IPS-11a (cell line): ENCODE measurements at regions not wholly inside any gene's neighbourhood (a gene's known extent, or its start where the extent isn't known, plus 50 kb on each side); places are given as distances from the start of the nearest gene placed in this dataset.
"Not testable (repeated sequence)": the region's sequence is repeated elsewhere in the genome, so short reads cannot be mapped to it uniquely, and the experiment has no call there.

Experiments
- H3K4me3 ChIP-seq: one replicate; pipeline ENCODE4 v1.5.1; 2013; ENCODE audit warnings: low read depth, low read length, control low read depth

DNA sequence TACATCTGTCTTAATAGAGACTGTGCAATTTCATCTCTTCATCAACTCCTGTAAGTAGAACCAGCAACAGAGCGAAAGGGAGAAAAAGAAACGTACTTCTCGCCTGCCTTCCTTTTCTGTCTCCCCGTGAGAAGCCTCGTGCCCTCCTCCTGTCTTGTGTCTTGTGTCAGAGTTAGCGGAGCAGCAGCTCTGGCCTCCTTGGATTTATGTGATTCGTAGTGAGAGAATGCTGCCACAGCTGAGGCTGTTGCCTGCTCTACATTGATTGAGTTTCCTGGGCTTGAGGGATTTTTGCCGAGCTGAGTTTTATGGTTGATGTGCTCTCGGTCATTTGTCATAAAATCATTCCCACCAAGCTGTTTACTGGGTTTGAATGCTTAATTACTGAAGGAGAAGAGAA, 579.1 kb upstream of the RBFOX1 start:
- no peak overlapping the region for H3K4me3 ChIP-seq

DNA sequence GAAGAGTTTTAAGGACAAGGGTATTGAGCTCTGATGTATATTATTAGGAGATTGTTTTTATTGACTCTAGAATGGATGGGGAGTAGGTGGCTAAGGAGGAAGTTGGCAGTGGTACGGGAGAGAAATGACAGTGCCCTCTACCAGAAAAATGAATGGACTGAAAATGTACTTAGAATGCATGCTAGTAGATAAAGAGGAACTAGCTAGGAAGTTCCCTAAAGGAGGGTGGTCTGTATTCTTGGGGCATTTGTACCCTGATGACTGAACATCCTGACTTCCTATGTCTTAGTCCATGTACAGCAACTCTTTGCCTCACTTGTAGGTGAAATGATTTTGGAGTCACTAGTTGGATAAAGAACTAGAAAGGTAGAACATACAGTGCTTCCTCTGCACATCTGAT, 581.5 kb upstream of the RBFOX1 start:
- no peak overlapping the region for H3K4me3 ChIP-seq

DNA sequence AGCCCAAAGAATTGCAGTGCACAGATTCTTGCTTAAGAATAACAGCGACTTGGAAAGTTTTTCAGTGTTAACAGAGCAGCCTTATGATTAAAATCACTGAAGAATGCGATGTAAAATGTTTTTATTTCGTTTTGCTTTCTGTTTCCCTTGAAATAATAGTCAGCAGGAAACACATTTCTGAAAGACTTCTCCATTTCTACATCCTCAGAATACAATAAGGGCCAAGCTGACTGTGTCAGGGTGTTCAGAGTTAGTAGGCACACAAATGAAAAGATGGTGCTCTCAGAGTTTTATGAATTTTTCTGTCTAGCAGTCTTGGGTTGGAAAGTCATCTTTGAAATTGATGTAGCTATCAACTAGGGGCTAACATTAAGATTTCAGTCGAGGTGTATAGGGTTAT, 582.9 kb upstream of the RBFOX1 start:
- H3K4me3 ChIP-seq: no peak overlapping the region

DNA sequence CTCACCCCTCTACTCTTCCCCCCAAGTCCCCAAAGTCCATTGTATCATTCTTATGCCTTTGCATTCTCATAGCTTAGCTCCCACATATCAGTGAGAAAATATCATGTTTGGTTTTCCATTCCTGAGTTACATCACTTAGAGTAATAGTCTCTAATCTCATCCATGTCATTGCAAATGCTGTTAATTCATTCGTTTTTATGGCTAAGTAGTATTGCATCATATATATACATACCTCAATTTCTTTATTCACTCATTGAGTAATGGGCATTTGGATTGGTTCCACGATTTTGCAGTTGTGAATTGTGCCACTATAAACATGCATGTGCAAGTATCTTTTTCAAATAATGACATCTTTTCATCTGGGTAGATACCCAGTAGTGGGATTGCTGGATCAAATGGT, 596.3 kb upstream of the RBFOX1 start:
- H3K4me3 ChIP-seq: not testable (repeated sequence)

DNA sequence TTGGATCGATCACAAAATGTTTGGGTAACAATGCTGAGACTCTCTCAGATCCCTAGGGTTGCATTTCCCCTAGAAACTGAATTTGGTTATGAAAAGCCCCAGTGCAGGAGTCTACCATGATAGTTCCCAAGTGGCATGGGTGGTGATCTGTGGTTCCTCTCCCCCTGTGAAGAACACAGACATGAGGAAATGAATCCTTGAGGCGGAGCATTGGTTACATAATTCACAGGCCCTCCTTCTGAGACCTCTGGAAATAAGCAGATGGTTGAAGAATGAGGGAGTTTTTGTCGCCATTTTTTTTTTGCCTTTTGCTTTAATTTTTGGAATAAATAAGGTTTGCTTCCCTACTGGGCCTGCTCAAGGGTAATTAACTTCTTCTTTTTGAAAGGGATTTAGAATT, 597.0 kb upstream of the RBFOX1 start:
- no peak overlapping the region for H3K4me3 ChIP-seq

DNA sequence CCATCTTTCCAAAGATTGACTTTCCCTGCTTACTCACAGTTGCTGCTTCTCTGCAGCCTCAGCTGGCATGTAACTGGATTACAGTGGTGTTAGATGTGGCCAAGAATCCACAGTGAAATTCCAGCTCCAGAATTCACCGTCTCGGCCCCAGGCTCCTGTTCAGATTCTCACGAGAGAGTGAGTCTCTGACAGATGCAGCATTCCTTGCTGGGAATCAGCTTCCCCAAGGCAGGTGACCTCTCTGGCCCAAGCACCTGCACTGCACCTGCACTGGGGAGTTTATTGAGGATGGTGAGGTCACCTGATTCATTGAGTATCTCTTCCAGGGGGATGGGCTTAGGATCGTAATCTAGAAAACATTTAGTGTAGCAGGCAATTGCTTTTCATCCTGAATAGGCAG, 600.5 kb upstream of the RBFOX1 start:
- H3K4me3 ChIP-seq: no peak overlapping the region

DNA sequence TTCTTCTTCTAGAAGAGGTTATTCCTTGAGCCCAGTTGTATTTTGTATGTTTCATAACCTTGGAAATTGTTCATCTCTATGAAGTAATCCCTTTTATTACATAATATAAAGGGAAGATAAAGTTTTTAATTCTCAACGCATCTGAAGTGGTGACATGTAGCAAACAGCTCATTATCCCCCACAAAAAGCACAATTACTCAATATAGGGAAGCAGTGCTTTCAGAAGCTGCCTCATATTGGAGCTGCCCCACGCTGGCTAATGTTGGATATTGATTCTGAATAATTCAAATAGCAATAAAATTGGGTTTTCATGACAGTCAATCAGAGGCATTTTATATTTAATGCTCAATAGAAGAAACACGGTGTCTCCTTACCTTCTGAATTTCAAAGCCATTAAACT, 604.3 kb upstream of the RBFOX1 start:
- no peak overlapping the region for H3K4me3 ChIP-seq

DNA sequence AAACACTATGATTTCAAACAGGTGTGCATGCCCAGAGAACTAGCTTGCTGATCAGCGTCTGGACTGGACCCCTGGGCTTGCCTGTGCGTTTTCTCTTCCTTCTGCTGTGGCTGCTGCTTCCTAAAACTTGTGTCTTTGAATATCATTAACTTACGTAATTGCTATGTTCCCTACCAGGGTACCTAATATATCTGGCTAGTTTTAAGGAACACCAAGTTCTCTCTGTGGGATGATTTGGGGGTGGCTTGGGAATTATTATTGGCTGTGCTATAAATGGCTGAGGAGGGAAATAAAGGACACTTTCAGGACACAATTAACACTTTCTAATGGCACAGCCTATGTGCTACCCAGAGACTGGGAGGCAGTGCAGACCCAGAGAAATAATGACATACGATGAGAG, 606.0 kb upstream of the RBFOX1 start:
- no peak overlapping the region for H3K4me3 ChIP-seq

DNA sequence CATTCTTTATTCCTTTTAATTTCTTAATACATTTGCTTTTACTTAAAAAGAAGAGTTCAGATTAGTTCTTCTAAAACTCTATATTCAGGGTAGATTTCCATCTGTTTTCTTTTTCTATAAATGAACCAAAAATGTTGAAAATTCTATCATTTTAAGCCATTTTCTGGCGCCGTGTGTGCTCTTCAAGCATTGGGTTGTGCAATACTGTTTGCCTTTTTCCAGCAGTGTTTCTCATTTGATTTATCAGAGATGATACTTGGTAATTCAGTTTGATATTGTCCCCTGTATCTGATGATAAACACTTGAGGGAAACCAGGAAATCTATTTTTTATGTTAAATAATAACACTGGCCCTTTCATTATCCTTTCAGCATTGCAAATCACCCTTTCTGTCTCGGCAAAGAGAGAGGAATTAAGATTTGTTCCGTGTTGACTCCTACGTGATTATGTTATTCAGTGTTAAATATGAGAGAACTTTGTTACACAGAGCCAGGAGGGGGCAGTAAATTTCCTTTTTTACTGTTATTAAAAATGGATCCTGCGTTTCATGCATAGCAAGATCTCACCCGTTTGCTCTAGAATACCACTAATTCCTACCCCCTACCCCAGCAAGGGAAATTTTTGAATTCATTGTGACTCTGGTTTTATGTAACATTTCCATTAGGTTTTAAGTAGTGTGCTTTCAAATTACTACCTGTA, 606.9 kb upstream of the RBFOX1 start:
- H3K4me3 ChIP-seq: no peak overlapping the region

DNA sequence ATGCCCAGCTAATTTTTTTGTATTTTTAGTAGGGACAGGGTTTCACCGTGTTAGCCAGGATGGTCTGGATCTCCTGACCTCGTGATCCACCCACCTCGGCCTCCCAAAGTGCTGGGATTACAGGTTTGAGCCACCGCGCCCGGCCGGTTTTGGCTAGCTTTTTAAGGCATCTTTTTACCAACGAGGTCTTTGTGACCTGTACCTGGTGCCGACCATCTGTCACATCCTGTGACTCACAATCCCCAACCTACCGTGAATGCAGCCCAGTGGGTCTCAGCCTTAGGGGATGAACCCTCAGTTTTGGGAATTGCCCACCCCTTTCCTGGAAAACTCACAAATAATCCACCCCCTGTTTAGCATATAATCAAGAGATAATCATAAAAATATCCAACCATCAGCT, 607.4 kb upstream of the RBFOX1 start:
- H3K4me3 ChIP-seq: not testable (repeated sequence)

DNA sequence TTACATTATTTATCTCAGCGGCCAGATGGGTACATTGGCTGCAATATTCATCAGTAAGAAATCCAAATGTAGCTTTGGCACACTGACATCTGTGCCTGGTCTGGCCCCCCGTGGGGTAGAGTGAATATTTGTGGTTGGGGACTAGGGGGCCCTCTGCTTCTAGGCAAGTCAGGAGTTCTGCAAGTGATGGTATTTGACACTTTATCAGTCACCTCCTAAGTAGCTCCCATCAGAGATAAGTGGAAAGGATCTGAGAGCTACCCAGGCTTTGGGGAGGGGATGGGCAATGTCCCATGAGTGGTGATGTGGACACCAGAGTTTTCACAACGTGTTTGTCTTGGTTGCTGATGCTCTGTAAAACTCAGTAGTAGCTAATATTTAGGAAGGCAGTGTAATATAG, 609.9 kb upstream of the RBFOX1 start:
- no peak overlapping the region for H3K4me3 ChIP-seq

DNA sequence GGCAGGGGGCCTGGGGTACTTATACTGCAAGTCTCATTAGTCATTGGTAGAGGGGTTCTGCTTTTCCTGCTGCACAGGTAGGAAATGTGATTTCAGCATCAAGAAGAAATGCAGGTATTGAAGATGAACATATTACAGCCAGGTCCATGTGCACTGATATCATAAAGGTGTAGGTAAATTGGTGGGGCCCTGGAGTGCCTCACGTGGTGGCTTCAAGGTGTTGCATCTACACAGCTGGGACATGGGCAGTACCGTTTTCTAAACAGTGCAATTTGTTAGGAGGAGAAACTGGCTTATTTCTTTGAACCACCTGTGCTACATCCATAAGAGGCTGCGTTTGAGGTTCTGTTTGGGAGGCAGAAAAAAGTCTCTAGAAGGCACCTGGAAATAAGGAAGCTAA, 618.1 kb upstream of the RBFOX1 start:
- no peak overlapping the region for H3K4me3 ChIP-seq

DNA sequence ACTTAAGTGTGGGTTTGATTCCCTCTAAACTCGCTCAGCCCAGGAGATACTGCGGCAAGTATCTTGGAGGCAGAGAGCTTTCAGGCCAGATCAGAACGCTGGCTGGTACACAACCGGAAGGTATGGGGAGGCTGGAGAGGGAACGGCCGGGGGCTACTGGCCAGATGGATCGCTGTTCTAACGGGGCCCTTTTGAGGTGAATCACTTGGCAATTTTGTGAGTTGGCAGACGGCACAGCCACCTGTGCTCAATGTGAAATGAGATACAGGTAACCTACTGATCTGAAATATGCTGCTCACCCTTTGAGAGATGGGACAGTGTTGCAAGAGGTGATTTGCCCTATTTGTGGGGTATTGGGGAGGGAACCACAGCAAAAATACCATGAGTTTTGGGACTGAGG, 622.9 kb upstream of the RBFOX1 start:
- H3K4me3 ChIP-seq: no peak overlapping the region

DNA sequence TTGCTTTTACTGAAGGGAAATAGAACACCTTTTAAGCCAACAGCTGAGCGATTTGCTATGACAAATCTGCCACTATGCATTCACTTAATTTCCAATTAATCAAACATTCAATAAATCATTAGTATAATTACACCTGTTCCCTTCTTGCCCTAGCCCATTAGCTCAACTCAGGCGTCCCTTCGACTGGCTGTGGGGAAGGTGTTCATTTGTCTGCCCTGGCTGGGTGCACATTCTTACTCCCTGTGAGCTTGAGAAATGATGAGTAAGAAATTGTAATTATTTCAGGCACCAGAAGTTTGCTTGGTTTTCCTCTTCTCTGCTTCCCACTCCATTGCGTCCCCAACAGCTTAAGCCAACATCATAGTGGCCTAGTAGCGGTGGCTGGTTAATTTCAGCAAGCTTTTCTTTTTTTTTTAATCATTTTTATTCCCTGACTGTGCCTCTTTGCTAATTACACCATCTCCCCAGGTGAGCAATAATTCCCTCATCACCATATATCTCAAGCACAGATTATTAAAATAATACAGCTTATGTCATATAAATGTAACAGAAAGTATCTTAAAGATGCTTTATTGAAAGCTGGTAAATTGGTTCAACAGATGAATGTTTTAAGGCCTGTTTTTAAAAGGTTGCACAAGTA, 623.9 kb upstream of the RBFOX1 start:
- H3K4me3 ChIP-seq: no peak overlapping the region

DNA sequence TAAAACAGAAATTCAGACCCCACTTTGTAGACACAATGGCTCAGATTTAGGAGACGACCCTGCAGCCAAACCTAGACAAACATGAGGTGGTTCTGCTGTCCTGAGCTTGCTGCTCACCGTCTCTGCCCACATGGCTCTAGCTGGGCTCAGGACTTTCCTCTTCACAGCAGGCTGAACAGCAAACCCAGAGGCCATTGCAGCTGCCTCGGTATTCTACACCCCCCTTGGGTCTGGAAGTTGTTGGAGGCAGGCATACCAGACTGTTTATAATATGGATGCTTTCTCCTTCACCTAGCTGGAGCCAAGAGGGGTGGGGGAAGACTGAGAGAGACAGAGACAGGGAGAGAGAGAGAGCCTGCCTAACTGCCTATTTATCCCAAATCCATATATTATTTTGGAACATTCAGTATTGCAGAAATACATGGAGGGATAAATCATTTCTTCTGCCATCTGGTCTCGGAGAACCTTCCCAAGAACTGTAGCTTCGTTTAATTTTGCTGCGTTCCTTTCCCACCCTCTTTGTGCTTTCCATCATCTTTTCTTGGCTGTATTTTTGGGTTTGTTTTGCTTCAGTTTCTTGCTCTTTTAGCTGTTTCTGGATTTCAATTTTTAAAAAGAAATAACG, 628.2 kb upstream of the RBFOX1 start:
- H3K4me3 ChIP-seq: no peak overlapping the region

DNA sequence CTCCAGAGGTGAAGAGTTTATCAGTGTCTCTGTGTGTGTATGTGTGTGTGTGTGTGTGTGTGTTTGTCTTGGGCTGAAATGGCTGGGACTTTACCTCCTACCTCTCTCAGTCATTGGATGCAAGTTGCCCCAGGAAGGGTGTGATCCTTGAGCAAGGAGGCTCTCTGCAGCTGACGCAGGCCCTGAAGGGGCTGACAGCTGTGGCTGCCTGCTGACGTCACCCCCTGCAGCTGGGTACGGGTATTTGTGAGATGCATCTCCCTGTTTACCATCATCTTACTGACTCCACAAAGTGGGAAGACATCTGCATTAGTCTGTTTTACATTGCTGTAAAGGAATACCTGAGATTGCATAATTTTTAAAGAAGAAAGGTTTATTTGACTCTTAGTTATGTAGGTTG, 631.5 kb upstream of the RBFOX1 start:
- H3K4me3 ChIP-seq: no peak overlapping the region

DNA sequence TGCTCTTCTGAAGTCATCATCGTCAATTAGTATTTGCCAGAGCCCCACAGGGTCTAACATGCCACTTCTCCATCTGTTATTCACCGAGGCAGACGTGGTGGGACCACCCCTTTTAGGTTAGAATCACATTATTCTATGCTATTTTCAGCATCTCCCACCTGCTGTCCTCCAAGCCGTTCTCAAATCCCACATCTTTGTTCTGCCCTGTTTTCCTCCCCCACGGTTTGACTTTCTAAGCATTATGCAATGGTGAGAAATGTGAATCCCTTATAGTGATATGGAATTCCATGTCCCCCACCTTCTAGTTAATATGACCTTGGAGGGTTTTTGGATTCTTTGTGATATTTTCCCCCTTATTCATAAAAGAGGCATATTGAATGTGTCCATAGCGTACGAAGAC, 634.1 kb upstream of the RBFOX1 start:
- H3K4me3 ChIP-seq: no peak overlapping the region

DNA sequence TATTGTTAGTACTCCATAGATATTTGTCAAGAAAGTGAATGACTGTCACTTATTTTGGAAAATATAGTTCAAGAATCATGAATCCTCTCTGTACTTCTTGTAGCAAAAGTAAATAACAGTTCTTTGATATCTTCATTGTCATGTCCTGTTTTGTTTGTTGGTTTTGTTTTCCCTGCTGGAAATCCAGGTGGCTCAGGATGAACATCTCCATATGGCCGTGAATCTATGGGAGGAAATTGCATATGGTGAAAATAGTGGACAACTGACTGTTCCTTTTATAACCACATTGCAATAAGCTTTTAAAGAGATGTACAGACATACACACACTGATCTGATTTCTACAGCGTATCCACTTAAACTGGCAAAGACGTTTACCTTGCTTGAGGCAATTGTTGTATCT, 637.0 kb upstream of the RBFOX1 start:
- no peak overlapping the region for H3K4me3 ChIP-seq

DNA sequence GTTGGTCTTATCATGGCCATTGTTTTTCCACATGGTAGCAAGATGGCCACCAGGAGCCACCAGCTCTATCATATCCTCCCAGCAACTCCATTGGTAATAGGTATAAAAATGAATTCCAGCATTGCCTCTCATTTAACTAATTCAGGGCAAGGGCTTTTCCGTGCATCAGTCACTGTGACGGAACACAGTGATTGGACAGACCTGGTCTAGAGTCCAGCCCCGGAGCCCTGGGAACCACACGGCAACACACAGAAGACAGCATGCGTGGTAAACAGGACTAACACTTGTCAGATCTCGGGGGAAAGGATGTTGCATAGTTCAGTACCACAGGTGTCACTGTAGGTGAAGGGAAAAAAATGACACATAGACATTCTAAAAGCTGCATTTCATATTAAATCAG, 638.0 kb upstream of the RBFOX1 start:
- H3K4me3 ChIP-seq: no peak overlapping the region

DNA sequence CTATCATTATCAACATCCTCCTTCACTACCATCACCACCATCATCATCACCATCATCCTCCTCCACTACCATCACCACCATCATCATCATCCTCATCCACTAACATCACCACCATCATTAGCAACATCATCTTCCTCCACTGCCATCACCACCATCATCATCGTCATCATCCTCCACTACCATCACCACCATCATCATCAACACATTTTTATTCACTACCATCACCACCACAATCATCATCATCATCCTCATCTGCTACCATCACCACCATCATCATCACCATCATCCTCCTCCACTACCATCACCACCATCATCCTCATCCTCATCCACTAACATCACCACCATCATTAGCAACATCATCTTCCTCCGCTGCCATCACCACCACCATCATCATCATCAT, 639.2 kb upstream of the RBFOX1 start:
- not testable (repeated sequence) for H3K4me3 ChIP-seq

DNA sequence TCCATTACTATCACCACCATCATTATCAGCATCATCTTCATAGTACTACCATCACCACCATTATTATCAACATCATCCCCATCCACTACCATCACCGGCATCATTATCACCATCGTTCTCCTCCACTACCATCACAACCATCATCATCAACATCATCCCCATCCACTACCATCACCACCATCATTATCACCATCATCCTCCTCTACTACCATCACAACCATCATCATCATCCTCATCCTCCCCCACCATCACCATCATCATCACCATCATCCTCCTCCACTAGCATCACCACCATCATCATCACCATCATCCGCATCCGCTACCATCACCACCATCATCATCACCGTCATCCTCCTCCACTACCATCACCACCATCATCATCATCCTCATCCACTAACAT, 639.8 kb upstream of the RBFOX1 start:
- no peak overlapping the region for H3K4me3 ChIP-seq

DNA sequence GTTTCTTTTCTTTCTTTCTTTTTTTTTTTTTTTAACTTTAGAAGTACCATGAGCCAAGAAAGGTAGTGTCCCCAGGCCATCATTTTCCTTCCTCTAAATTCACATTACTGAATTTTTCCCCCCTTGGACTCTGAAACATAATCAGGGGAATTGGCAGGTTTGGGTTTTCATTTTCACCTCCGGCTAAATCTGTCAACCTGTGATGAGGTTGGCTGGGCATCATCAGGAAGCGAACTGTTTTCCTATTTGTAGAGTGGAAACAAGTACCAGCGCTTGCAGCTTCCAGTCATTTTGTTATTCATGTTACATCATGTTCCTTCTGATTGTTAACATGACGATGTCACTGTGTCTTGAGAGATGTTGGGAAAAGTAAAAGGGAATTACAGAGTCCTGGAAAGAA, 641.9 kb upstream of the RBFOX1 start:
- no peak overlapping the region for H3K4me3 ChIP-seq

DNA sequence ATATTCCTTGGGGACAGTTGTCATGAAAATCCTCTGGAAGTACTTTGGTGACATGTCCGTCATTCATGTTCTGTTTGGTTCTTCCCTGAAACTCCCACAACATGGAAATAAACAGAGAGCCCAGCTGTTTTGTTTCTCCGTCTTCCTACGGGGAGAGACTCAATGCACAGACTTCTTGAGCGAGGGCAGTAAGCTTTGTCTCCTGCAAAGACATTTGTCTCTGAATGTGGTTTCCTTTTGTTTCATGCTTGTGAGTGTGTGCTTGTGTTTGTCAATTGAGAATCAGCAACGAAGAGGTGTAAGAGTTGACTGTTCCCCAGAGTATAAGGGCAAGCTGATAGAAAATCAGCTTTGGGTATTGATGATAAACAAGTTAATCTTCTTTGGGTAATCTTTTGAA, 643.0 kb upstream of the RBFOX1 start:
- no peak overlapping the region for H3K4me3 ChIP-seq
